Ectodermal cell (in vitro differentiated cells): ENCODE measurements at regions not wholly inside any gene's neighbourhood (a gene's known extent, or its start where the extent isn't known, plus 50 kb on each side); places are given as distances from the start of the nearest gene placed in this dataset.

Experiments
- H3K27ac ChIP-seq: 2 replicates; pipeline ENCODE4 v1.7.0; 2013; ENCODE audit warnings: mild to moderate bottlenecking, low read depth, low read length; ENCODE audit not compliant: insufficient read depth, poor library complexity, severe bottlenecking
- H3K27me3 ChIP-seq: 2 replicates; pipeline ENCODE4 v1.7.0; 2013; ENCODE audit warnings: mild to moderate bottlenecking, low read length; ENCODE audit not compliant: insufficient read depth, control insufficient read depth, poor library complexity, severe bottlenecking
- H3K36me3 ChIP-seq: one replicate; pipeline ENCODE4 v1.7.0; 2013; ENCODE audit warnings: low read length; ENCODE audit not compliant: control insufficient read depth, insufficient read depth
- H3K4me1 ChIP-seq: one replicate; pipeline ENCODE4 v1.7.0; 2013; ENCODE audit warnings: low read length; ENCODE audit not compliant: control insufficient read depth, insufficient read depth
- H3K4me3 ChIP-seq: 2 replicates; pipeline ENCODE4 v1.7.0; 2013; ENCODE audit warnings: low read depth, low read length, control low read depth; ENCODE audit not compliant: insufficient read depth
- H3K9me3 ChIP-seq: 2 replicates; pipeline ENCODE4 v1.7.0; 2013; ENCODE audit warnings: mild to moderate bottlenecking, low read length, moderate library complexity; ENCODE audit not compliant: control insufficient read depth
- whole genome bisulfite sequencing, 2 experiments: methylation state at CpG; one replicate each; pipeline ENCODE4 v1.1.7; 2013; ENCODE audit warnings: missing lambda C conversion rate in 2 of 2; 5-methylcytosine and 5-hydroxymethylcytosine counted together

DNA sequence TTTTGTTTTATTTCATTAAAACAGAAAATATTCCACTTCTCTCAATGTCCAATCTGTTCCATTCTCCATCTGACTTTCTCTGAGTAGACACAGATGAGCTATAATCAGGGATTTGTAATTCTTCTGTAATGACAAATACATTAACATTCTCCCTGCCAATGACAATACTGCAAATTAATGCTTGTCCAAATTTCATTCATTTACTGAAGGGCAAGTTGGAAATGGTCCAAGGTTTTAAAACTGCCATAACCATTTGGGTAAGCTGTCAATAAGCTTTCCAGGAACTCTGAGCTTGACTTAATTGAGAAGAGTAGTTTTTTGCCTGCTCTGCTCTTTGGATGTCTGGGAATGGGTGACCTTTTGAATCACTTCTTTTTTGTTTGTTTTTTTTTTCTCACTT, 253.5 kb downstream of the DMRTA1 start:
- H3K4me1 ChIP-seq: no peaks in the 10 kb centered on the region
- H3K27me3 ChIP-seq: no peaks in the 10 kb centered on the region
- H3K4me3 ChIP-seq: no peak overlapping the region
- H3K27ac ChIP-seq: no peak overlapping the region
- H3K36me3 ChIP-seq: no peaks in the 10 kb centered on the region
- H3K9me3 ChIP-seq: no peaks in the 10 kb centered on the region

DNA sequence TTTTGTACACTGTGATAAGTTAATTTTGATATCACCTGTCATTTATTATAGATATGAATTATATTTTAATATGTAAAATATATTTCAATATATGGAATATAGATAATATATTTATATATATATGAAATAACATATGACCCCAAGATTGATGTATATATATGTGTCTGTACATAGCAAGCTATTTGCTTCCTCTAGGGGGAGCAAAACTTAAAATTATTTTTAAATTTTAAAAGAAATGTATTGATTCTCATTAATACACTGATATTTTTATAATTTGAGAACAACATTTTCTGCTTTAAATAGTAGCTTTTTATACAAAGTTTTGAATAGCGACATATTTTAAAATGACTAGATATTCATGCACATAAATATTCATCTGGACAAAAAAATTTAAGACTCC, 272.0 kb downstream of the DMRTA1 start:
- H3K27ac ChIP-seq: no peak overlapping the region
- no peaks in the 10 kb centered on the region for H3K27me3 ChIP-seq
- H3K4me3 ChIP-seq: no peak overlapping the region
- no peaks in the 10 kb centered on the region for H3K9me3 ChIP-seq
- no CpG with 5 or more reads among the region's 1 CpG for WGBS, 2 experiments
- no peaks in the 10 kb centered on the region for H3K36me3 ChIP-seq
- H3K4me1 ChIP-seq: no peaks in the 10 kb centered on the region

DNA sequence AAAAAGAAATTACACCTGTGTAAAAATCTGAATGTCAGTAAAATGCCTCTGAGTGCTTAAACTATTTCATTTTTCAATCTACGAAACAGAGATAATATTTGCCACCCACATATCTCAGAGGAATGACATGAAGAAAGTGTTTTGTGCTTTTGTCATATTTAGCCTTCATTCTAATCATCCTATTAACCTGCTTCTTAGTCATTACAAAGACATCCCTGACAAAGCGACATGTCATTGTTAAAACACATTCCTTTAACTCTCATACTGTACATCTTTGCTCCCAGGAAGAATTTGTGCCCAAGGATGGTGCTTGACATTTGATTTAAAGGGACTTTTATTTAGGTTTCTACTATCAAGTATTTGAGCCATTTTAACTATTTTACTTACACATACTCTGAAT, 275.9 kb downstream of the DMRTA1 start:
- H3K4me1 ChIP-seq: no peaks in the 10 kb centered on the region
- no peaks in the 10 kb centered on the region for H3K36me3 ChIP-seq
- WGBS, 2 experiments: 88 to 94% methylated on average over 1 to 2 of the region's 2 CpGs
- H3K4me3 ChIP-seq: no peak overlapping the region
- H3K27ac ChIP-seq: no peak overlapping the region
- H3K27me3 ChIP-seq: no peaks in the 10 kb centered on the region
- H3K9me3 ChIP-seq: no peaks in the 10 kb centered on the region

DNA sequence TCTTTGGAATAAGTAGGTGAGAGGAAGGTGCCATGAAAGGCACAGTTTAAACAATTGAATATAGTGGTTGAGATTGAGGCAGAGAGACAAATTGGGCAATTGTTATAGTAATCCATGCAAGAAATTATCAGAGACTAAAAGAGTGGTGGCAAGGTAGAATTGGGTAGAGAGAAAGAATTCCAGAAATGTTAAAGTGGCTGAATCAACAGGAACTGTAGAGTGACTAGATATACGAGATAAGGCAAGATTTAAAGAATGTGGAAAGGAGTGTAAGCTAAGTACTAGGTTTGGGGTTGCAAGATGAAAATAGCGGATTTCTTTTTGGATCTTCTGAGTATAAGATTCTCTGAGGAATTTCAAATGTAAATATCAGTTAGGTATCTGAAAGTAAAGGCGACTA, 285.2 kb downstream of the DMRTA1 start:
- no peaks in the 10 kb centered on the region for H3K4me1 ChIP-seq

DNA sequence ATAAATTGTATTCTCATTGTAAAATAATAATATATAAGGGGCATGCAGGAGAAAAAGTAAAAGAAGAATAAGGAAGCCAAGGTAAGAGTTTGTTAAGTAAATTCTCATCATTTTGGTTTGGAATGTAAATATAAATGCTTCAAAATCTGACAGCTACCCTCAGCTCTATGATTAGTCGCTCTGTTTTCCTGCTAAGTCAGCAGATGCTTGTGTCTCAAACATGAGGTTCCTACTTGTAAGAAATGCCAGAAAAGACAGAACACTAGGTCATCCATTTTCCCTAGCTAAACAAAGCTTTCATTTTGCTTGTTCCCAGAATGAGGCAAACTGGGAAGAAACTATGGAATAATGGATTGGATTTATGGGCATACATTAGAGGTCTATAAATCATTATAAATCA, 293.1 kb downstream of the DMRTA1 start:
- no peak overlapping the region for H3K4me3 ChIP-seq
- no peaks in the 10 kb centered on the region for H3K36me3 ChIP-seq
- no peaks in the 10 kb centered on the region for H3K9me3 ChIP-seq
- H3K4me1 ChIP-seq: no peaks in the 10 kb centered on the region
- 83 to 96% methylated on average over 1 of the region's 1 CpG for WGBS, 2 experiments
- H3K27ac ChIP-seq: no peak overlapping the region
- no peaks in the 10 kb centered on the region for H3K27me3 ChIP-seq

More for the DNA sequence above, 285.2 kb downstream of the DMRTA1 start:
- no peaks in the 10 kb centered on the region for H3K27me3 ChIP-seq
- H3K27ac ChIP-seq: no peak overlapping the region
- H3K36me3 ChIP-seq: no peaks in the 10 kb centered on the region
- no peak overlapping the region for H3K4me3 ChIP-seq
- WGBS, 2 experiments: 92% methylated on average over 2 of the region's 3 CpGs
- H3K9me3 ChIP-seq: no peaks in the 10 kb centered on the region

DNA sequence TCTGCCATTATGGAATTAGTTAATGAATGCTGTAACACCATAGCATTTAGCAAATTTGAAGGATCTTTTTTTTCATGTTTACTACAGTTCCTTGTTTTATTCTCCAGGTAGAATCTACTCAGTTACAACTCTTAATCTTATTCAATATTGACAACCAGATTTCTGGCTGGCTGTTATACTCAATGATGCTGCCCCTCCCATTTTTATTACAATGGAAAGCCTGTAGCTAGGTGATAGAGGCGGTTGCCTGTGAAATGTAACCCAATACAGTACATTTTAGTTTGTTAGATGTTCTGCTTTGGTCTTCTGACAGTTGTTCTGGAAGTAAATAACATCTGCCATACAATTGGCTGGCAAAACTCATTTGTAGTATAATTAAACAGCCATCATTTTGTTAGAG, 294.2 kb downstream of the DMRTA1 start:
- H3K27ac ChIP-seq: no peak overlapping the region
- H3K27me3 ChIP-seq: no peaks in the 10 kb centered on the region
- H3K36me3 ChIP-seq: no peaks in the 10 kb centered on the region
- no peak overlapping the region for H3K4me3 ChIP-seq
- no peaks in the 10 kb centered on the region for H3K9me3 ChIP-seq
- H3K4me1 ChIP-seq: no peaks in the 10 kb centered on the region
- 83 to 88% methylated on average over 1 of the region's 1 CpG for WGBS, 2 experiments

DNA sequence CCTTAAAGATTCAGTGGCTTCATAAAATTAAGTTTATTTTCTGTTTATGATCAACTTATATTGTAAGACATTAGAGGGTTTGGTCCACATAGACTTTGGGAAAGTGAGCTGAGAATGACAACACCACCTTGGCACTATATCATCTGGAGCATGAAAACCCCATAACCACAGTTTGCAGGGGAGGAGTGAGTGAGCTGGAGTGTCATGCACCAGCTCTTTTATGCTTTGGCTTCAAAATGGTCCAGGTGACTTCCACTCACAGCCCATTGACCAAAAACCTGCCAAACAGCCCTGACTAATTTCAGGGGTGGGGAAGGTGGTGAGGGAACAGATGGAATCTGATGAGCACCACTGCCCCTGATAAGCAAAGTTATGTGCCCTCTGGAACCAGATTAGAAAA, 295.8 kb downstream of the DMRTA1 start:
- Histone ChIP-seq H3K27me3 (no peaks in the 10 kb centered on the region), H3K27ac (no peak overlapping the region), H3K36me3 (no peaks in the 10 kb centered on the region), H3K4me3 (no peak overlapping the region), H3K9me3 (no peaks in the 10 kb centered on the region), H3K4me1 (no peaks in the 10 kb centered on the region)

DNA sequence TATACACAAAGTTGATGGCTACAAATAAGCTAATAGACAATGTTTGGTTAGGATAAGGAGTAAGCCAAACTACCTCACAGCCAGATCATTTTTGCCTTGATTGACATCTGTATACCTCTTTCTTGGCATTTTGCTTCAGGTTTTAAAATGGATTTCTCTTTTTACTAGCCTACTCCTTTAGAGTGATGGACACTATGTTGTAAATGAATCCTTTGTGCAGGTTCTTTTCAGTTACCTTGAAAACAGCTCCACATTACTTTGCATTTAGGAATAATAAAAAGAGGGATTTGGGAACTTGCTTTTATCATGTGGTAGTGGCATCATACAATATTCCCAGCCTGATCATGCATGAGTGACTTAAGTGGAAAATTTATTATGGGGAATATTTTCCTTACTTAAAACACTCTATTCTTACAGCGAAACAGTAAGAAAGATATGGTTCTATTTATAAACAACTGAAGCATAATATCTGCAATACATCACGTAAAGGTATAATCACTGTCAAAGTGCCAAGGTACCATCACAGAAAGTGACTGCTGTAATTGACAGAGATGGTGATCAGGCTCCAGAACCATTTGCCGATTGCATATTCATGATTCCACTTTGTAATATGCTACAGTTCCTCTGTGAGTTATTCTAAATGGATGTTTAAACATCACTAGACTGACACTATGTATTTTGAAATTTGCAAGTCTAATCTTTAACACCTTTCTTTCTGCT, 327.0 kb downstream of the DMRTA1 start:
- Histone ChIP-seq H3K9me3 (no peaks in the 10 kb centered on the region), H3K27ac (no peak overlapping the region), H3K27me3 (no peaks in the 10 kb centered on the region), H3K4me1 (no peaks in the 10 kb centered on the region), H3K36me3 (no peaks in the 10 kb centered on the region), H3K4me3 (no peak overlapping the region)
- WGBS, 2 experiments: 91 to 95% methylated on average over 2 of the region's 3 CpGs

DNA sequence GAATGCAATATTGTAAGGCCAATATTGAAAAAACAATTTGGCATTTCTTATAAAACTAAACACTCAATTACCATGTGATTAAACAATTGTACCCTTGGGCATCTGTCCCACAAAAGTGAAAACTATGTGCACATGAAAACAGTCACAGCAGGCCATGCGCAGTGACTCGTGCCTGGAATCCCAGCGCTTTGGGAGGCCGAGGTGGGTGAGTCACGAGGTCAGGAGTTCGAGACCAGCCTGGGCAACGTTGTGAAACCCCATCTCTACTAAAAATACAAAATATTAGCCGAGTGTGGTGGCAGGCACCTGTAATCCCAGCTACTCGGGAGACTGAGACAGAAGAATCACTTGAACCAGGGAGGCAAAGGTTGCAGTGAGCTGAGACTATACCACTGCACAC, 343.7 kb downstream of the DMRTA1 start:
- Histone ChIP-seq H3K4me1 (no peaks in the 10 kb centered on the region), H3K36me3 (no peaks in the 10 kb centered on the region), H3K9me3 (no peaks in the 10 kb centered on the region), H3K27ac (no peak overlapping the region), H3K4me3 (no peak overlapping the region), H3K27me3 (no peaks in the 10 kb centered on the region)
- 87 to 88% methylated on average over 9 of the region's 9 CpGs for whole genome bisulfite sequencing, 2 experiments

DNA sequence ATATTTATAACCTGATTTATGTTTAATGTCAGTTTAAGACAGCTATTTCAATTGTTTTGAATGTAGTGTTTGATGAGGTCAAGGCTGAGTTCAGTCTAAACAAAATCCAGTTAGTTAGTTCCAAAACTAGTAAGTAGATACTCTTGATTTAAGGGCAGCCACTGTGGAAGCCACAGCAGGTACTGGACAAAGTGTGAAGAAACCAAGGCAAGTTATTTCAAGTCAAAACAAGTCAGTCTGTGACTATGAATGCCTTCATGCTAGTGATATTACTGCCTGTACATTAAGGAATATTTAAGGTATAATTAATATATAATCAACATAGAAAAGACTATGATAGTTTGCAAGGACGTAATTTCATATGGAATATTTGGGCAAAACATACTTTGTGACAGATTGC, 362.3 kb downstream of the DMRTA1 start:
- Histone ChIP-seq H3K27me3 (no peaks in the 10 kb centered on the region), H3K36me3 (no peaks in the 10 kb centered on the region), H3K4me1 (no peaks in the 10 kb centered on the region), H3K4me3 (no peak overlapping the region), H3K27ac (no peak overlapping the region), H3K9me3 (no peaks in the 10 kb centered on the region)
- WGBS, 2 experiments: 100% methylated on average over 1 of the region's 1 CpG; no CpG with 5 or more reads in 1 of the 2 experiments

DNA sequence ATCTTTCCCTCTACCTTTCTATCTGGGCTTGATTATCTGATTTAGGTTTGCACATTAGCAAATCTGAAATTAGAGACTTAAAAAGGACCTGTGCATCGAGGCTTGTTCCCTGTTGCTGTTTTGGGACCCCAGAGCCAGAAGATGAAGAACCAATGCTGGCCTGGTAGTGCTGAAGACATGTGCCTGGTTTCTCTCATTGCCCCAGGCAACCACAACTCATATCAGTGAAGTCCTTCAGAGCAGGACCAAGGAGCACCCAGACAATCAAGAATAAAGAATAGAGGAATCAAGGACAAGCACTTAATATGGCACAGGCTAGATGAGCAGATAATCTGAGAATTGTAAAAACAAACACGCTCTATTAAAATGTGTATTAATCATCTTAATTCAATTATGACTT, 362.7 kb downstream of the DMRTA1 start:
- no peak overlapping the region for H3K4me3 ChIP-seq
- H3K36me3 ChIP-seq: no peaks in the 10 kb centered on the region
- 99 to 100% methylated on average over 1 to 2 of the region's 2 CpGs for WGBS, 2 experiments
- H3K9me3 ChIP-seq: no peaks in the 10 kb centered on the region
- H3K27ac ChIP-seq: no peak overlapping the region
- no peaks in the 10 kb centered on the region for H3K27me3 ChIP-seq
- no peaks in the 10 kb centered on the region for H3K4me1 ChIP-seq
